ENCODE measurements at regions not wholly inside any gene's neighbourhood (a gene's known extent, or its start where the extent isn't known, plus 50 kb on each side); places are given as distances from the start of the nearest gene placed in this dataset.

GRCh38 chr9:91063471-91063870, 261.9 kb downstream of the SYK start:
- FAIRE-seq (no peak), DNase-seq (ENCODE audit: insufficient read length, low spot score) (no peak)

DNA sequence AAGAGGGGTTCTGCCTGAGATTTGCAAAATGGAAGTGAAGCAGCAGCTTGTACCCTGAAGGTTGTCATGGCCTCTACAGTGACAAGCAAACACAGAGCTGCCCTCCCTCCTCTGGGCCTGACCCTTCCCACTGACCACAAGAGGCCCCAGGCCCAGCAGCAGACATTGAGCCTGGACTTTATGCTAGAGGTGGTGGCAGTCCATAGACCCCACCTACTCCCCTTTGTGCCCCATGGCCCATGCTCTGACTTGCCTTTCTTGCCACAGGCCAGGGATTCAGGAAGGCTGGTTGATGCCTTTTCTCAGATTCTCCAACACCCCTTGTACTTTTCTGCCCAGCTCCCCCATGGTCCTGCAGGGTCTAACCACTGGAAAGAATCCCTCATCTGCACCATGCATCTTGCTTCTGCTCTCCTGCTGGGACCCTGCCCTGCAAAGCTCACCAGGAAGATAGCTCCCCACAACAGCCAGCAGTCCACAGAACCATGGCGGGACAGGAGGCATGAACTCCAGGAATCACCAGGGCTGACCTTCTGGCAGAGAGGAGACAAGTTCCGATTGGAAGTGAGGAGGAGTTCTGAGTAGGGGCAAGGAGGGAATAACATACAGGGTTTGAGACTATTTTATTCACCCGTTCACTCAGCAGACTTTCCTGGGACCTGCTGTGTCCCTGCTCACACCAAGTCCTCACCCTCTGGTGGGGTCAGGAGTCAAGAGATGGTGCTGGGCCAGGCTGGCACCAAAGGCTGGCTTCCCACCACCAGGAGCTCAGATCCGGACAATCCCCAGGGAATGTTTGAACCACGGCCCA, 263.8 kb downstream of the SYK start:
- DNase-seq (ENCODE audit: insufficient read length, low spot score) (no peak), FAIRE-seq (no peak)

DNA sequence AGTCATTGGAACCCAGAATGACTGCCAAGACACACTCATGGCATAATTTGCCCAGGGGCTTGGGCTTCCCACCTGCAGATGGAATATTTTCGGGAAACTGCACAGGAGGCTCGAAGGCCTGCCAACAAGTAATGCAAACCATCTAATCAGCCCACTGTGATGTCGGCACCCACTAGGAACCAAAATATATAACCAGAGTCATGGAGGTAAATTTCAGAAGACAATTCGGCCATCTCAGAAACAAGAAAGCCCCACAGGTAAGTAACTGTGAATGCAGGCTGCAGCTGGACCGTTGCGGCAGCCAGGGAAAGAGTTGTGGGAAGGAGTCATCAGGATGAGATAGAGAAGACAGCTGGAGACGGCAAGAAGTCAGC, 264.4 kb downstream of the SYK start:
- no peak for FAIRE-seq
- no peak for DNase-seq (ENCODE audit: insufficient read length, low spot score)

DNA sequence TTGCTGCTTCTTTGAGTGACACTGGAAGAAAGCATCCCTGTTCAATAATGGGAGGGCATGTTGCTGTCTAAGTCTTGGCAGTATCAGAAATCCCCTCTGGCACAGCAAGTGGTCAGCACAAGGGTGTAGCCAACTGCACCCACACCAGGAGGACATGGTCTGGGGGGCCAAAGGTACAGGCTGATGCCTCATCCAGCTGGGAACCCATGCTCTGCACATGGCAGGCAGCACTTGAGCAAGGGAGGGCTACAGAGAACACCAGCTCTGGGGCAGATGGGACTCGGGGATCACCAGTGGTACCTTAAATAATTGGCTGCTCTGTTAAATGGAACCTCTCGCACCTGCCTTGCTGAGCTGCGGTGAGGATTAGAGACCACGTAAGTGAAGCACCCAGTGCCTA, 265.2 kb downstream of the SYK start:
- FAIRE-seq (no peak), DNase-seq (ENCODE audit: insufficient read length, low spot score) (no peak)

- FAIRE-seq, result no peak
- no peak for DNase-seq (ENCODE audit: insufficient read length, low spot score)
These were observed 265.8 kb downstream of the SYK start for GRCh38 chr9:91067306-91067860.

DNA sequence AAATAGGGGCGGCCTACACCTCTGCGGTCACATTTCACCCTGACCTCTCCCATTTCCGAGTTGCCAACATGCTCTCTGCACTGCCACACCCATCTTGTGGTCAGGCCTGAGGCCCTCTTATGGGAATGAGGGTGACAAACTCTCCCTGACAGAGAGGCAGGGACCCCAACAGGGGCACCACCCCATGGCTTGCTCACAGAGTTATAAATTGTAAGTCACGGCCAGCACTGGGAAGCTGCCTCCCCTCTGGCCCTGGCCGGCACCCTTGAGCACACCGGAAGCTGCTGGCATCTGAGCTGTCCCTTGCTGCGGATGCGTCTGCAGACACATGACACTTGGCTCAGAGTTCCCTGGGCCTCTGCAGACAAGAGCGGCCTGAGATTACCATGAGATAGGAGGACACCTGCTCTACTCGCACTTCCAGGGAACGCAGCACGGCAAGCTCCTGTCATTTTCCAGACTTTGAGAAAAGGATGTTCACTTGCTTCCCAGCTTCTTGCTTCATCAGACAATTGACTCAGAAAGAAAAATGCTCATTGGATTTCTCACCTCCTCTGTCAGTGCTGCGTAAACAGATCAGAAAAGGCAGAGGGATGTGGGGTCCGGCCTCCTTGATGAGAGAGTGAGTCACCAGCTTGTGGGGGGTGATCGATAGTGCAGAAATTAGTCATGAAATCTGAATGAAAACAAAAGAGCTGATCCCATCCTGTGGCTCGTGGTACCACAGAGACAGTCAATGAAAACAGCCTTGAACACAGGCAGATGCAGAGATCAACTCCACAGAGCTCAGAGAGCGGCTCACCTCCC, 269.8 kb downstream of the SYK start:
- no peak for FAIRE-seq
- peak; percentile 45 for DNase-seq (ENCODE audit: insufficient read length, low spot score)

DNA sequence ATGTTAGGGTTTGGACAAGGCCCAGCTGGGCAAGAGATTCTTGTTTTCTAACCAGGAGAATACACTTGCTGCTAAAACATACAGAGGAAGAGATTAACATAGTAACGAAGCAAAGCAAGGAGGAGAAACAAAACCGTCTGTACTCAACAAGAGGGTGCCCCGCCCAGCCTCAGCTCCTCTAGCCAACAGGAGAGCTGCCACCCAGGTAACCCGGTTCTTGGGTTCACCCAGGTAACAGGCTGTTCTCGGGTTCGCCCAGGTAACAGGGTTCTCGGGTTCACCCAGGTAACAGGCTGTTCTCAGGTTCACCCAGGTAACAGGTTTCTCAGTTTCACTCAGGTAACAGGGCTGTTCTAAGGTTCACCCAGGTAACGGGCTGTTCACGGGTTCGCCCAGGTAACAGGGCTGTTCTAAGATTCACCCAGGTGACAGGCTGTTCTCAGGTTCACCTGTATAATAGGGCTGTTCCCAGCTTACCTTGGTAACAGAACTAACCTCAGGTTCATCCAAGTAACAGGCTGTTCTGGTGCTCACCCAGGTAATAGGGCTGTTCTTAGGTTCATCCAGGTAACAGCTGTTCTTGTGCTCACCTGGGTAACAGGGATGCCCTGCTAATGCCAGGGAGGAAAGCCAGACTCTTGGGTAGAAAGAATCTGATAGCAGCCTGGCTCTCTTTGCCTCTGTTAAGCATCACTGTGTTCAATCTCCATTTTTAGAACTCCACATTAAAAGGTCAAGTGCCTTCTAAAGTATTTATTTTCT, 271.6 kb downstream of the SYK start:
- DNase-seq (ENCODE audit: insufficient read length, low spot score) (no peak), FAIRE-seq (no peak)

DNA sequence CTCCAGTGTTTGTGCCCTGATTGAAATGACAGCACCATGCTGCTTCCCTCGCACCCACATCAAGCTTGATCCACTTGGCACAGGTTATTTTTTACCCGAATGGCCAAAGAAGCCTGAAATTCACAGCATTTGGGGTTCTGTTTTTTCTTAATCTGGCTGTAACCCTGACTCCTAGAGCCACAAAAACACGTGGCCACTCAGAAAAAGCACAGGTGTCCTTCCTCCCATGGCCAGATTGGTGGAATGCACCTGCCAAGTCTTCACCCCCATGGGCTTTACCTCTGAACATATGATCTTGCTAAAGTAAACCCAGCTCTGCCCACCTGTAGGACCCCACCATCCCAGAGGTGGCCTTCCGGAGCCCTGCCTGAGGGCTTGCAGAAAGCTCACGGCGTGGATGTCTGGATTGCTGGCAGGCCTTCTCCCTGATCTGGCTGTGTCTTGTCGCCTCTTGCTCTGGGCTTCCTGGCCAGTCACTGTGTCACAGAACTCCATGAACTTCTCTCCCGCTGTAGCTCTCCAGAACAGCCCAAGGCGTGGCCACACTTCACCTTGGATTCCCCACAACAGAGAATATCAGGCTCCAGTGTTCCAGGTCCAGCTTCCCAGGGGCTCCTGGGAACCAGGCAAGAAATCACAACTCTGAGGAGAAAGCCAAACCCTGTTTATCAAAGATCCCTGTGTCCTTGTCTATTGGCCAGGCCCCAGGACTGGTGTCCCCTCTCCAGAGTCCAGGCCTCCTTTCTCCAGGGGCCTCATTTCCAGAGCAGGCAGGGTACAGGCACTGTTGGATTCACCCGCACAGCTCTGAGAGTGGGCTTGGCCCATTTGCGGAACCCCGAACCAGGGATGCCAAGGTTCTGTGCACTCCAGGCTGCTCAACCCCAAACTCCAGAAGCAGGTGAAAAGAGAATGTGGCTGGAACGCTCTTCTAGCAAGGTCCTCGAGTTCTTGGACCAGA, 272.5 kb downstream of the SYK start:
- no peak for DNase-seq (ENCODE audit: insufficient read length, low spot score)
- FAIRE-seq, result no peak

DNA sequence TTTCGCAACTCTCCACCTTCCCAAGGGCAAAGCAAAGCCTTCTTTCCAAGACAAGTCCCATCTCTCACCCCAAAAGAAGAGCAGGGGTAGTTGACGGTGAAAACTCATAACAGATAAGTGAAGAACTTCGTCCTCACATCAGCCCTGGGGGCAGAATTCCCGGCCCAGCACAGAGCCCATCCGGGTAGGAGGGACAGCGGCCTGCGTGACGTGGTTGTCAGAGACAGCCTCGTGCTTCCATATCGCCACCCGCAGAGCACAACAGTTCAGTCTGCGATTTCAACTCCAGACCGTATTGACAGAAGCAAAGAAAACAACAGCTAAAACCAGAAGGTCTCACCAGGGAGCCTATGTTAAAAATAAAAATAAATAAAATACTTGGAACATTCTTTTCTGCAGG, 273.2 kb downstream of the SYK start:
- DNase-seq (ENCODE audit: insufficient read length, low spot score) (no peak), FAIRE-seq (no peak)

GRCh38 chr9:91075279-91075678, 273.7 kb downstream of the SYK start:
- DNase-seq (ENCODE audit: insufficient read length, low spot score), result no peak
- FAIRE-seq, result no peak

DNA sequence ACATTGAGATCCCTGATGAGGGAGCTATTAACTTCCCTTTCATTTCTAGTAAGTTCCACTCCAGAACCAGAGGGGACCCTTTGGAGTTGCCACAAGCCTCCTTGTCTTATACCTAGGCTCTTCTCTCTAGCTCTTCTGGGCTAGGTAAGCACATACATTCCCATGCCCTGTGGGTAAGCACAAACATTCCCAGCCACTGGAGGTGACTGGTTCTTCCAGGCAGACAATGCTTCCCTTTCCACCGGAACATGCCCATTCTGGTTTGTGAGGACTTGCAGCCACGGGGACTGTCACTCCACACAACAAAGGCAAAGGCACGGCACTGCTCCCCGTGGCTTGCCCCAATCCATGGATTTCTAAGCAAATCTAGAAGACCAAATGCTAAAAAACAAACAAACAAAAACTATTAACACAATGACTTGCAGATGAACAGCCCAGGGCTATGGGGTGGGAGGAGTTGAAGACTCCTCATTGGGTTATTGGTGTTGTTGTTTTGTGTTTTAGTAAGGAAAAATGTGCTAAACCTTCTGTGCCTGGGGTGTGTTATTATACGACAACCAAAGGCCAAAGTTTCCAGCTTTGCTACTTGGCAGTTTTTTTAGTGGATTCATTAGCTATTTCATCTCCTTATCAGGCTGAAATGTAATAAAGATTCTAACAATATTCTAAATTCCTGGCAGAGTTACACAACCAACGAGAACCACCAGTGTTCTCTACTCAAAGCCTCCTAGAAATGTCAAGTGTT, 276.2 kb downstream of the SYK start:
- no peak for DNase-seq (ENCODE audit: insufficient read length, low spot score)
- FAIRE-seq, result no peak

GRCh38 chr9:91078369-91078695, 276.7 kb downstream of the SYK start:
- no peak for FAIRE-seq
- DNase-seq (ENCODE audit: insufficient read length, low spot score), result no peak

GRCh38 chr9:91082731-91083130, 279.0 kb downstream of the AUH start:
- DNase-seq (ENCODE audit: insufficient read length, low spot score) (no peak), FAIRE-seq (no peak)

DNA sequence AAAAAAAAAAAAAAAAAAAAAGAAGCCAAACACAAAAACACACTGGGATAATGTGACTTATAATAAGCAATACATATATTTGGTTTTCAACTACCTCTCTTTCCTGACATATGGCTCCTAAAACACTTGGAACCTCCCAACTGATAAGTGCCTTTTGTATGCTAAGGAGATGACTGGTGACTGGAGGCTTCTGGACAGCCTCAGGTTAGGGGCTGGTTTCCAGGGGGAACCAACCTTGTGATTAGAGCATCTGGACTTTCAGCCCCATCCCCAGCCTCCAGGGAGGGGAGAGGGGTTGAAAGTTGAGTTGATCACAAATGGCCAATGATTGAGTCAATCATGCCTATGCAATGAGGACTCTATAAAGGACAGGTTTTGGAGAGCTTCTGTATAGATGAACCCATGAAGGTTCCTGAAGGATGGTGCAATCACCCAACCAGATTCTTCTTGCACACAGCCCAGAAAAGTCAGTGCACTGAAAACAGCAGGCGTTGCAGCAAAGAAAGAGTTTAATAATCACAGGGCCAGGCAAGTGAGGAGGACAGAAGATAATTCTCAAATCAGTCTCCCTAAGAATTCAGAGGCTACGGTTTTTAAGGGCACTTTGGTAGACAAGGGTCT, 276.7 kb downstream of the AUH start:
- FAIRE-seq (no peak), DNase-seq (ENCODE audit: insufficient read length, low spot score) (no peak)

GRCh38 chr9:91085517-91086291, 276.0 kb downstream of the AUH start:
- DNase-seq (ENCODE audit: insufficient read length, low spot score) (no peak), FAIRE-seq (no peak)

GRCh38 chr9:91086657-91087461, 274.9 kb downstream of the AUH start:
- DNase-seq (ENCODE audit: insufficient read length, low spot score), result no peak
- FAIRE-seq, result no peak

- FAIRE-seq, result no peak
- no peak for DNase-seq (ENCODE audit: insufficient read length, low spot score)
These were observed 274.3 kb downstream of the AUH start for GRCh38 chr9:91087462-91087759.
